ENCODE measurements at regions not wholly inside any gene's neighbourhood (a gene's known extent, or its start where the extent isn't known, plus 50 kb on each side); places are given as distances from the start of the nearest gene placed in this dataset.

- TF ChIP-seq ZFP3 (CRISPR knock-in tag; IDR thresholded peaks at IDR 0.05) (no peak), ZNF70 (CRISPR knock-in tag; IDR thresholded peaks at IDR 0.05) (no peak), ARNTL (CRISPR knock-in tag; IDR thresholded peaks at IDR 0.05; ENCODE audit: borderline replicate concordance, low read depth) (no peak), TOX (CRISPR knock-in tag; IDR thresholded peaks at IDR 0.05; ENCODE audit: borderline replicate concordance) (no peak), CSRNP3 (CRISPR knock-in tag; IDR thresholded peaks at IDR 0.05) (no peak), SNAI2 (CRISPR knock-in tag; IDR thresholded peaks at IDR 0.05) (no peak), ISL1 (CRISPR knock-in tag; IDR thresholded peaks at IDR 0.05) (no peak), ZNF8 (CRISPR knock-in tag; IDR thresholded peaks at IDR 0.05) (no peak), ZNF565 (CRISPR knock-in tag; conservative IDR thresholded peaks at IDR 0.05; ENCODE audit: low read depth) (no peak), PATZ1 (CRISPR knock-in tag; IDR thresholded peaks at IDR 0.05; ENCODE audit: borderline replicate concordance) (no peak), TSHZ2 (CRISPR knock-in tag; IDR thresholded peaks at IDR 0.05) (no peak), BACH2 (CRISPR knock-in tag; IDR thresholded peaks at IDR 0.05; ENCODE audit: borderline replicate concordance) (no peak)
- peak; percentile 85 for ATAC-seq
Measured at GRCh38 chr2:61620244-61621159, 82.3 kb upstream of the XPO1 start.

GRCh38 chr2:61619561-61619960 lies 81.4 kb upstream of the XPO1 start:
- no peak for TF ChIP-seq PPARA (CRISPR knock-in tag; IDR thresholded peaks at IDR 0.05; ENCODE audit: borderline replicate concordance)
- ATAC-seq, result no peak

GRCh38 chr2:61617610-61618009 lies 79.5 kb upstream of the XPO1 start:
- ATAC-seq, result no peak
- TF ChIP-seq RARB (CRISPR knock-in tag; IDR thresholded peaks at IDR 0.05) (no peak), CSDC2 (CRISPR knock-in tag; IDR thresholded peaks at IDR 0.05) (no peak), POU6F1 (CRISPR knock-in tag; IDR thresholded peaks at IDR 0.05; ENCODE audit: borderline replicate concordance, low read depth) (no peak), SNAI2 (CRISPR knock-in tag; IDR thresholded peaks at IDR 0.05) (no peak), ZNF8 (CRISPR knock-in tag; IDR thresholded peaks at IDR 0.05) (no peak), OSR1 (CRISPR knock-in tag; IDR thresholded peaks at IDR 0.05) (no peak), ZFP30 (CRISPR knock-in tag; IDR thresholded peaks at IDR 0.05) (no peak), BACH2 (CRISPR knock-in tag; IDR thresholded peaks at IDR 0.05; ENCODE audit: borderline replicate concordance) (no peak), TCF4 (CRISPR knock-in tag; IDR thresholded peaks at IDR 0.05; ENCODE audit: borderline replicate concordance) (no peak), PATZ1 (CRISPR knock-in tag; IDR thresholded peaks at IDR 0.05; ENCODE audit: borderline replicate concordance) (no peak), ZC3H10 (CRISPR knock-in tag; IDR thresholded peaks at IDR 0.05) (no peak), ZFP3 (CRISPR knock-in tag; IDR thresholded peaks at IDR 0.05) (no peak), CSRNP3 (CRISPR knock-in tag; IDR thresholded peaks at IDR 0.05) (no peak), TSHZ2 (CRISPR knock-in tag; IDR thresholded peaks at IDR 0.05) (no peak), GLIS3 (CRISPR knock-in tag; IDR thresholded peaks at IDR 0.05) (no peak), ZNF565 (CRISPR knock-in tag; conservative IDR thresholded peaks at IDR 0.05; ENCODE audit: low read depth) (no peak)

Data from SK-N-SH treated with all-trans-retinoic acid at 6 μM for 48 hours (cell line).